Sigmoid colon (tissue), 6 donors: ENCODE measurements at regions not wholly inside any gene's neighbourhood (a gene's known extent, or its start where the extent isn't known, plus 50 kb on each side); places are given as distances from the start of the nearest gene placed in this dataset.

Source experiments
- DNase-seq: peaks from one replicate; pipeline ENCODE4 v3.0.0-alpha.2; 2019
- H3K27ac ChIP-seq, 4 donors: fragments of 200-600 bp; sonication (generic); one replicate each; pipeline ENCODE4 v1.5.1; 2016 to 2019; ENCODE audit warnings: mild to moderate bottlenecking in 1 of 4
- H3K27me3 ChIP-seq, 3 donors: fragments of 200-600 bp; sonication (generic); one replicate each; pipeline ENCODE4 v1.5.1; 2019; ENCODE audit warnings: mild to moderate bottlenecking in 1 of 3
- H3K36me3 ChIP-seq, 4 donors: fragments of 200-600 bp; sonication (generic); one replicate each; pipeline ENCODE4 v1.5.1; 2016 to 2019
- H3K4me1 ChIP-seq, 4 donors: fragments of 200-600 bp; sonication (generic); one replicate each; pipeline ENCODE4 v1.5.1; 2017 to 2019
- H3K4me3 ChIP-seq, 4 donors: fragments of 200-600 bp; sonication (generic); one replicate each; pipeline ENCODE4 v1.5.1; 2017 to 2019; ENCODE audit warnings: mild to moderate bottlenecking in 2 of 4, moderate library complexity in 1 of 4
- H3K9me3 ChIP-seq, 4 donors: fragments of 200-600 bp in 3 of 4; sonication (generic) in 3 of 4; one replicate each; pipeline versions ENCODE4 v1.5.1 to v1.6.1; 2013 to 2019
- CTCF ChIP-seq, 4 experiments: fragments of 450-650 bp in 3 of 4; fragments of 200-600 bp in 1 of 4; IDR thresholded peaks; one replicate each; pipeline ENCODE4 v1.5.1; 2016 to 2019; ENCODE audit warnings: antibody characterized with exemption in 4 of 4, mild to moderate bottlenecking in 3 of 4, moderate library complexity in 2 of 4
- EP300 ChIP-seq, 4 donors: sonication (generic); formaldehyde crosslinking; IDR thresholded peaks; one replicate each; pipeline ENCODE4 v1.6.1; 2017; ENCODE audit warnings: antibody characterized with exemption in 4 of 4
- POLR2A ChIP-seq, 2 donors: fragments of 450-650 bp; IDR thresholded peaks; one replicate each; pipeline ENCODE4 v1.6.1; 2016; ENCODE audit warnings: antibody characterized with exemption in 2 of 2, mild to moderate bottlenecking in 2 of 2, moderate library complexity in 2 of 2
- POLR2AphosphoS5 ChIP-seq, 4 donors: sonication (generic); formaldehyde crosslinking; IDR thresholded peaks; one replicate each; pipeline ENCODE4 v1.6.1; 2017; ENCODE audit warnings: antibody characterized with exemption in 4 of 4
- WGBS, 2 donors: extraction: QIAGEN DNeasy Blood & Tissue Kit; methylation state at CpG; one replicate each; pipeline ENCODE4 v1.1.7; 2013; 5-methylcytosine and 5-hydroxymethylcytosine counted together
- intact Hi-C: fragments of 100-400 bp; cut with DNase I; formaldehyde crosslinking; loops from one replicate; pipeline ENCODE4 v1.15.1; 2023
- donor health status: healthy with polysubstance abuse.
- donor health status: healthy.

- Histone ChIP-seq H3K9me3 (peaks cover 0 to 3% (median 1%) of the 10 kb centered on the region in 4 donors), H3K4me3 (no peak overlapping the region), H3K27ac (no peak overlapping the region), H3K36me3 (no peaks in the 10 kb centered on the region), H3K4me1 (peaks cover 0 to 10% (median 0%) of the 10 kb centered on the region in 4 donors), H3K27me3 (no peaks in the 10 kb centered on the region)
- intact Hi-C loops: no loop called here
- WGBS, 2 donors: 87 to 97% methylated on average over 5 of the region's 5 CpGs
- DNase-seq: no peak
- TF ChIP-seq POLR2AphosphoS5 (IDR thresholded peaks at IDR 0.05): no peak
- TF ChIP-seq EP300 (IDR thresholded peaks at IDR 0.05): no peak
- TF ChIP-seq POLR2A (IDR thresholded peaks at IDR 0.05): no peak
- TF ChIP-seq CTCF (IDR thresholded peaks at IDR 0.05): no peak
Measured at GRCh38 chr5:157933005-157933404, 74.1 kb upstream of the CLINT1 start.

GRCh38 chr5:157930710-157931109, 71.8 kb upstream of the CLINT1 start:
- 13 to 48% methylated on average over 7 of the region's 7 CpGs for WGBS, 2 donors
- no peak overlapping the region for H3K27ac ChIP-seq
- intact Hi-C loops: no loop called here
- no peaks in the 10 kb centered on the region for H3K27me3 ChIP-seq
- DNase-seq: no peak
- H3K4me1 ChIP-seq: peaks cover 0 to 10% (median 0%) of the 10 kb centered on the region in 4 donors
- peaks cover 0 to 3% (median 1%) of the 10 kb centered on the region in 4 donors for H3K9me3 ChIP-seq
- H3K36me3 ChIP-seq: no peaks in the 10 kb centered on the region
- TF ChIP-seq EP300 (IDR thresholded peaks at IDR 0.05) (no peak), POLR2A (IDR thresholded peaks at IDR 0.05) (no peak)
- H3K4me3 ChIP-seq: no peak overlapping the region

DNA sequence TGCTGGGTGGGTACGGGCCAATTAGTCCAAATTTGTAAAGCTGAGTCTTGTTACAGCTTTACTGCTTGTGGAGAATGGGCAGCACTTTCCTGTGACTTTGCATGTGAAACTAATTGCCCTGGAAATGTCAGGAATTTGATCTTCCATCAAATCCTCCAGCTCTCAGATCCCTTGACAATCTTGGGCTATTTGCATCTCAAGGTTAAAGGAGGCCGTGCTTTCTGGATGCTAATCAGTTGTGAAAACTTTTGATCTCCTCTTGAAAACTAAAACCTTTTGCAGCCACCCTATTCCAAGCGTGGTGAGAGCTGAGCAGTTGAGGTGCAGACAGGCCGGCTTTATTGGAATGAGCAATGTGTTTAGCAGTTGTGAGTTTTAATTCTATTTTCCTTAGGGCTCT, 68.0 kb upstream of the CLINT1 start:
- no peak overlapping the region for H3K4me3 ChIP-seq
- no peaks in the 10 kb centered on the region for H3K36me3 ChIP-seq
- WGBS, 2 donors: 77 to 82% methylated on average over 4 of the region's 4 CpGs
- intact Hi-C loops: no loop called here
- no peaks in the 10 kb centered on the region for H3K27me3 ChIP-seq
- H3K27ac ChIP-seq: no peak overlapping the region
- no peak for TF ChIP-seq POLR2AphosphoS5 (IDR thresholded peaks at IDR 0.05)
- no peak for TF ChIP-seq CTCF (IDR thresholded peaks at IDR 0.05)
- no peak for TF ChIP-seq EP300 (IDR thresholded peaks at IDR 0.05)
- TF ChIP-seq POLR2A (IDR thresholded peaks at IDR 0.05): no peak
- H3K9me3 ChIP-seq: no peaks in the 10 kb centered on the region
- no peak for DNase-seq
- H3K4me1 ChIP-seq: peaks cover 0 to 10% (median 0%) of the 10 kb centered on the region in 4 donors

- TF ChIP-seq EP300 (IDR thresholded peaks at IDR 0.05) (no peak), CTCF (IDR thresholded peaks at IDR 0.05) (no peak), POLR2AphosphoS5 (IDR thresholded peaks at IDR 0.05) (no peak), POLR2A (IDR thresholded peaks at IDR 0.05) (no peak)
- H3K27me3 ChIP-seq: no peaks in the 10 kb centered on the region
- peaks cover 0 to 7% (median 0%) of the 10 kb centered on the region in 4 donors for H3K4me1 ChIP-seq
- H3K9me3 ChIP-seq: no peaks in the 10 kb centered on the region
- no peak for DNase-seq
- intact Hi-C loops: no loop called here
- no peak overlapping the region for H3K4me3 ChIP-seq
- H3K27ac ChIP-seq: no peak overlapping the region
- 70 to 79% methylated on average over 14 of the region's 14 CpGs for WGBS, 2 donors
- no peaks in the 10 kb centered on the region for H3K36me3 ChIP-seq
Measured at GRCh38 chr5:157925786-157926671, 67.1 kb upstream of the CLINT1 start.

GRCh38 chr5:157924931-157925729, 66.2 kb upstream of the CLINT1 start:
- Histone ChIP-seq H3K9me3 (no peaks in the 10 kb centered on the region), H3K27ac (no peak overlapping the region)
- 40 to 74% methylated on average over 8 of the region's 8 CpGs for WGBS, 2 donors

More at GRCh38 chr5:157924931-157925729, 66.2 kb upstream of the CLINT1 start:
- H3K4me3 ChIP-seq: no peak overlapping the region
- H3K36me3 ChIP-seq: no peaks in the 10 kb centered on the region
- no peaks in the 10 kb centered on the region for H3K4me1 ChIP-seq
- intact Hi-C loops: no loop called here
- DNase-seq: no peak
- TF ChIP-seq POLR2A (IDR thresholded peaks at IDR 0.05): no peak
- TF ChIP-seq POLR2AphosphoS5 (IDR thresholded peaks at IDR 0.05): no peak
- no peak for TF ChIP-seq CTCF (IDR thresholded peaks at IDR 0.05)
- TF ChIP-seq EP300 (IDR thresholded peaks at IDR 0.05): no peak
- H3K27me3 ChIP-seq: no peaks in the 10 kb centered on the region
